ENCODE measurements at regions not wholly inside any gene's neighbourhood (a gene's known extent, or its start where the extent isn't known, plus 50 kb on each side); places are given as distances from the start of the nearest gene placed in this dataset.

DNA sequence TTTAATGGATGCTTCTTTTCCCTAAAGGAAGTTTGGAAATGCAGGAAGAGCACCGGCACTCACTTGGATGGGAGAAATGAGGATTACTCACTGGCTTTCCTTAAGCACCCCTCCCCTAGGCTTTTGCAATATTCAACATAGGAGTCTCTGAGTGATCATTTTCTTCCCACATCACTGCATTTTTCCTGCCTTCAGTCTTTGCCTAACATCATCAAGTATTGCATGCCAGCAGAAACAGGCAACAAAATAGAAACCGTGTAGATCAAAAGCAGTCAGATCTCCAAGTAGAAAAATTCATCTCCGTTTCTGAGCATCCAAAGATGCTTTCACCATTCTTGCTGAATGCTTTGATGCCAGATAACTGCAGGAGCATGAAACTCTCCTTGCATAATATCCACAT lies 119.9 kb downstream of the ADCYAP1R1 start:
- Histone ChIP-seq H3K14ac (ENCODE audit: low read length) (no peak overlapping the region), H3K36me3 (replicated peaks in 1 of 2; ENCODE audit: control insufficient read depth in 2 of 2, insufficient read depth in 2 of 2, low read length in 2 of 2) (no peaks in the 10 kb centered on the region), H3K18ac (ENCODE audit: low read length) (no peak overlapping the region), H4K8ac (ENCODE audit: low read depth, low read length) (no peak overlapping the region), H3K79me1 (ENCODE audit: low read depth, low read length) (no peaks in the 10 kb centered on the region), H3K23ac (ENCODE audit: low read depth, low read length, poor library complexity) (no peak overlapping the region), H3K4me3 (ENCODE audit: low read length in 2 of 2) (no peak overlapping the region), H3K4me1 (ENCODE audit: control insufficient read depth in 2 of 2, insufficient read depth in 1 of 2, low read depth in 1 of 2, low read length in 2 of 2) (no peaks in the 10 kb centered on the region), H4K91ac (ENCODE audit: low read depth, low read length, poor library complexity) (no peak overlapping the region), H2BK5ac (ENCODE audit: low read length) (no peak overlapping the region), H2AK5ac (ENCODE audit: low read depth, low read length) (no peak overlapping the region), H3K9ac (ENCODE audit: low read depth, low read length, poor library complexity) (no peak overlapping the region), H3K9me3 (replicated peaks in 1 of 2; ENCODE audit: control insufficient read depth in 2 of 2, insufficient read depth in 1 of 2, low read depth in 1 of 2, low read length in 2 of 2) (no peaks in the 10 kb centered on the region), H3K27me3 (ENCODE audit: control insufficient read depth in 3 of 3, insufficient read depth in 3 of 3, low read depth in 1 of 3, low read length in 3 of 3) (no peaks in the 10 kb centered on the region), H3K4ac (ENCODE audit: low read length) (no peak overlapping the region), H2BK12ac (ENCODE audit: low read length) (no peak overlapping the region), H3K27ac (replicated peaks; ENCODE audit: low read length) (no peak overlapping the region), H3K4me2 (ENCODE audit: insufficient read depth, low read length, poor library complexity, severe bottlenecking) (no peak overlapping the region), H2BK15ac (ENCODE audit: low read length) (no peak overlapping the region), H2BK120ac (ENCODE audit: low read depth, low read length) (no peak overlapping the region), H2AFZ (ENCODE audit: low read length) (no peak overlapping the region)
- DNase-seq (ENCODE audit: low spot score), result no peak
- no CpG with 5 or more reads among the region's 3 CpGs for WGBS, 2 donors (ENCODE audit: extremely low coverage in 2 of 2, insufficient read length in 2 of 2, insufficient replicate concordance in 1 of 2)

DNA sequence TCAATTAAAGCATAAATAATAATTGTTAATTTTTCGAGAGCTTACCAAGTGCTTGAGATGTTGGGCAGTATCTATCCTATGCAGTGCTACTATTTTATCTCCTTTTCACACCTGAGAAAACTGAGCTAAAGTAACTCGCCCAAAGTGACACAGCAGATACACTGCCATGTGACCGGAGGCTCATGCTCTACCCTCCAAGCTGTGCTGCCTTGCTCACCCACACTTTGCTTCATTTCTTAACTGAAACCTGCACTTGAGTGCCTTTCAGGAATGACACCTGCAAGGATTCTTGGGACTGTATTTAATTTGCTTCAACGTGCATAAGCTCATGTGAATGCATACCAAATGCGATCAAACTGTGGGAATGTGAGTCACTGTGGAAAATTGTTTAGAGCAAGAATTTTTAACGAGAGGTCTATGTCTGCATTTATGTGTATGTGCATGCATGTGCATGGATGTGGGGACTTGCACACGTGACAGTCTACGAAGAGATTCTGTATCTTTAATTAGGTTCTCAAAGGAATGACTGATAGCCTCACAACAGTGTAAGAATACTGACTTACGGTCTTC lies 119.2 kb downstream of the ADCYAP1R1 start:
- no peak overlapping the region for H4K8ac ChIP-seq (ENCODE audit: low read depth, low read length)
- H2BK120ac ChIP-seq (ENCODE audit: low read depth, low read length), result no peak overlapping the region
- H2AK5ac ChIP-seq (ENCODE audit: low read depth, low read length), result no peak overlapping the region
- no peak overlapping the region for H3K9ac ChIP-seq (ENCODE audit: low read depth, low read length, poor library complexity)
- WGBS, 2 donors (ENCODE audit: extremely low coverage in 2 of 2, insufficient read length in 2 of 2, insufficient replicate concordance in 1 of 2), result no CpG with 5 or more reads among the region's 9 CpGs
- H3K4me3 ChIP-seq (ENCODE audit: low read length in 2 of 2), result no peak overlapping the region
- no peaks in the 10 kb centered on the region for H3K27me3 ChIP-seq (ENCODE audit: control insufficient read depth in 3 of 3, insufficient read depth in 3 of 3, low read depth in 1 of 3, low read length in 3 of 3)
- no peak overlapping the region for H3K23ac ChIP-seq (ENCODE audit: low read depth, low read length, poor library complexity)
- H3K4me1 ChIP-seq (ENCODE audit: control insufficient read depth in 2 of 2, insufficient read depth in 1 of 2, low read depth in 1 of 2, low read length in 2 of 2), result no peaks in the 10 kb centered on the region
- H3K4me2 ChIP-seq (ENCODE audit: insufficient read depth, low read length, poor library complexity, severe bottlenecking), result no peak overlapping the region
- no peak overlapping the region for H3K14ac ChIP-seq (ENCODE audit: low read length)
- no peaks in the 10 kb centered on the region for H3K9me3 ChIP-seq (replicated peaks in 1 of 2; ENCODE audit: control insufficient read depth in 2 of 2, insufficient read depth in 1 of 2, low read depth in 1 of 2, low read length in 2 of 2)
- no peak overlapping the region for H3K18ac ChIP-seq (ENCODE audit: low read length)
- no peaks in the 10 kb centered on the region for H3K79me1 ChIP-seq (ENCODE audit: low read depth, low read length)
- no peak overlapping the region for H2BK5ac ChIP-seq (ENCODE audit: low read length)
- no peak overlapping the region for H4K91ac ChIP-seq (ENCODE audit: low read depth, low read length, poor library complexity)
- H2BK12ac ChIP-seq (ENCODE audit: low read length), result no peak overlapping the region
- DNase-seq (ENCODE audit: low spot score), result no peak
- H2BK15ac ChIP-seq (ENCODE audit: low read length), result no peak overlapping the region
- H3K4ac ChIP-seq (ENCODE audit: low read length), result no peak overlapping the region
- H2AFZ ChIP-seq (ENCODE audit: low read length), result no peak overlapping the region
- no peak overlapping the region for H3K27ac ChIP-seq (replicated peaks; ENCODE audit: low read length)
- no peaks in the 10 kb centered on the region for H3K36me3 ChIP-seq (replicated peaks in 1 of 2; ENCODE audit: control insufficient read depth in 2 of 2, insufficient read depth in 2 of 2, low read length in 2 of 2)

Data from neuronal stem cell (in vitro differentiated cells).